ENCODE measurements at regions not wholly inside any gene's neighbourhood (a gene's known extent, or its start where the extent isn't known, plus 50 kb on each side); places are given as distances from the start of the nearest gene placed in this dataset.

- DNase-seq = no peak
Observed at GRCh38 chr5:22970956-22971618, 117.9 kb upstream of the CDH12 start.

GRCh38 chr5:22970491-22970890 is 117.3 kb upstream of the CDH12 start:
- no peak for DNase-seq

GRCh38 chr5:22968386-22968785 is 115.2 kb upstream of the CDH12 start:
- DNase-seq = no peak

DNA sequence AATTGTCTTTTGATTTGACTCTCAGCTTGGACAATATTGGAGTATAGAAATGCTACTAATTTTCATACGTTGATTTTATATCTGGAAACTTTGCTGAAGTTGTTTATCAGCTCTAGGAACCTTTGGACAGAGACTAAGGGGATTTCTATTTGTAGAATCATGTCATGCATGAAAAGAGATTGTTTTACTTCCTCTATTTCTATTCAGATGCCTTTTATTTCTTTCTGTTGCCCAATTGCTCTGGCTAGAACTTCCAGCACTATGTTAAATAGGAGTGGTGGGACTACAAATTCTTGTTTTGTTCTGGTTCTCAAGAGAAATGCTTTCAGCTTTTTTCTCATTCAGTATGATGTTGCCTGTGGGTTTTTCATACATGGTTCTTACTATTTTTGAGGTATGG is 112.8 kb upstream of the CDH12 start:
- DNase-seq = peak; percentile 54

GRCh38 chr5:22964632-22965031 is 111.5 kb upstream of the CDH12 start:
- DNase-seq = no peak

GRCh38 chr5:22958462-22959262 is 105.5 kb upstream of the CDH12 start:
- DNase-seq = no peak

- no peak for DNase-seq
Observed at GRCh38 chr5:22947921-22948320, 94.8 kb upstream of the CDH12 start.

GRCh38 chr5:22938362-22938761 is 85.2 kb upstream of the CDH12 start:
- no peak for DNase-seq

GRCh38 chr5:22928821-22929482 is 75.8 kb upstream of the CDH12 start:
- no peak for DNase-seq

DNA sequence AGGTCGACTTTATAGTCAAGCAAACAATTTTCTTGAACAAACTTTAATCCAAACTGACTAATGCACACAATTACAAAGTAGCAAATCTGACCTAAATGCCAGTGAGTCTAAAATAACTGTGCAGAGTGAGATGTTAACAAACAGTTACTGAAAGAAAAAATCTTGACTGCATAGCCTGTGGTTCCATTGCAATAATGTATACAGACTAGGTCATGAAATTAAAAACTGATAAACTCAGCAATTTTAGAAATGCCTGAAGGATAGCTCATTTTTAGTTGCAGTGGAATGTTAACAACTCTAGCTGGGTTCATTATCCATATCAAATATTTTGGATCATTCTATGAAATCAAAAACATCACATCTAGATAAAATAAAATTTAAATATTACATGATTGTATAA is 73.4 kb upstream of the CDH12 start:
- DNase-seq = no peak

- no peak for DNase-seq
Observed at GRCh38 chr5:22918511-22918910, 65.4 kb upstream of the CDH12 start.

DNA sequence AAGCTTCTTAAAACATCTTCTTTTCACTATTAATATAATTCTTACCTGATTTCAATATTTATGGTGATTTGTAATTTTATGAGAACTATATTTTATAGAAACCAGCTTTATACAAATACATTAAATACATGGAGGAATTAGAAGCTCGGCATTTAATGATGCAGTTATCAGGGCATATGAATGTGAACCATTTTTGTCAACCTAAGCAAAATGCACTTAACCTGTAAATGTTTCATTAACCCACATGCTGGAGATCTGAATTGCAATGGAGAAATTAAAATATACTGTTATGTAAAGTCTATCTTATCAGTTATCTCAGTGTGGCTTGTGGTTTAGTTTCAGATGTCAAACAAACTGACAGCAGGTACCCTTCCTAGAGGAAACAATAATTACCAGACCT is 63.2 kb upstream of the CDH12 start:
- peak; percentile 21 for DNase-seq

DNA sequence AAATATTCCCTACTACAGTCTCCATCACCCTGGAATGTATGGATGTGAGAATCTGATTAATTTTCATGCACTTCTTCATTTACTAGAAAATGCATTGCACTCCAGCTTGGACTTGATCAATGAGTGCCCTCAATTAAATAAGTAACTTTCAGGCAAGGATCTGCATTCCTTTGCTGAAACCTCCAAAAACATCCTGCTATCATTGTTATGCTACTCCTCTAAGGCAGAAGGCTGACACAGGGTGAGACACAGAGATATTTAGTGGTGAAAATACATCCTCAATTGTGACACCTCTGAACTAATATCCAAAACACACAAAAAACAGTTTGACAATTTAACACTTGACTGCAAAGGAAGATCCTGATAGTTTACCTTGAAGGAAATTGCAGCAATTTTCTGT is 57.9 kb upstream of the CDH12 start:
- no peak for DNase-seq

DNA sequence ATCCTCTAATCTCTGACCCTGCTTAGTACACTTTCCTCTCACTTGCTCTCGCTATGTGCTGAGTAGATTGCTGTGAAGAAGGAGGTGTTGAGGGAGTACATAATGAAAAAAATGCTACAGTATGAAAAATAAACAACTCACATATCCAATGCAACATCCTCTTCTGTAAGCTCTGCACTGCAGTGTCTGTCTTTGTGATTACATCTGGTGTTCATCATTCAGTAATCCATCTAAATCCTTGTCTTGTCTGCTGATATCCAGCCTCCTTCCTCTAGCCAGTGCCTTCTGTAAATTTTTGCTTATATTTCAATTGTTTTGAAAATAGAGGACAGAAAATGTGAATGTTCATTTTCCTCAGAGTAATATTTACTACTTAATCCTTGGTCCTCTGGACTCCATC is 57.4 kb upstream of the CDH12 start:
- no peak for DNase-seq

- DNase-seq = peak; percentile 33
Observed at GRCh38 chr5:22908586-22908985, 55.4 kb upstream of the CDH12 start.

- peak; percentile 56 for DNase-seq
Observed at GRCh38 chr5:22908129-22908528, 55.0 kb upstream of the CDH12 start.

Data from OCI-M1 (cell line).